B cell (primary cell): ENCODE measurements at regions not wholly inside any gene's neighbourhood (a gene's known extent, or its start where the extent isn't known, plus 50 kb on each side); places are given as distances from the start of the nearest gene placed in this dataset.

Source experiments
- EZH2 ChIP-seq: IDR thresholded peaks from 2 replicates; pipeline ENCODE4 v1.6.1; 2012; ENCODE audit warnings: borderline replicate concordance, low read depth, mild to moderate bottlenecking, moderate library complexity, low read length; ENCODE audit not compliant: insufficient read depth, poor library complexity, severe bottlenecking
- TF ChIP-seq, protein P1 (sequence below): fragments of 200-600 bp; IDR thresholded peaks from one replicate; pipeline ENCODE4 v1.8.0; 2022; ENCODE audit warnings: antibody characterized with exemption, mild to moderate bottlenecking

DNA sequence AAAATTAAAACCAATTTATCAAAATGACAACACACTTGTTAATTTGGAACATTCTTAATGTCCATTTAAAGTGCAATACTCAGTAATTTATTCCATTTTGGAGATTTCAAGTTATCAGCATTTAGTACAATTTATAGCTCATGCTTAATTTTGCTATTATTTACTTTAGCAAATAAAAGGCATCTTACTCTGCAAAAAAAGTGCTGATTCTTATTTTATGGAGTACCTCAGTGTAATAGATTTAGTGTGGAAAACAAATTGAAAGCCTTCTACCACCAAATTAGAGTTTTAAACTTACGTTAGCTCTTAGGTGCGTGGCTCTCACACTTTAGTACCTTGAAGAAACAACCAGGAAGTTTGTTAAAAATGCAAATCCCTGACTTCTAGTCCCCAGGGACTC lies 208.4 kb upstream of the NRIP1 start:
- TF ChIP-seq, protein P1, sequence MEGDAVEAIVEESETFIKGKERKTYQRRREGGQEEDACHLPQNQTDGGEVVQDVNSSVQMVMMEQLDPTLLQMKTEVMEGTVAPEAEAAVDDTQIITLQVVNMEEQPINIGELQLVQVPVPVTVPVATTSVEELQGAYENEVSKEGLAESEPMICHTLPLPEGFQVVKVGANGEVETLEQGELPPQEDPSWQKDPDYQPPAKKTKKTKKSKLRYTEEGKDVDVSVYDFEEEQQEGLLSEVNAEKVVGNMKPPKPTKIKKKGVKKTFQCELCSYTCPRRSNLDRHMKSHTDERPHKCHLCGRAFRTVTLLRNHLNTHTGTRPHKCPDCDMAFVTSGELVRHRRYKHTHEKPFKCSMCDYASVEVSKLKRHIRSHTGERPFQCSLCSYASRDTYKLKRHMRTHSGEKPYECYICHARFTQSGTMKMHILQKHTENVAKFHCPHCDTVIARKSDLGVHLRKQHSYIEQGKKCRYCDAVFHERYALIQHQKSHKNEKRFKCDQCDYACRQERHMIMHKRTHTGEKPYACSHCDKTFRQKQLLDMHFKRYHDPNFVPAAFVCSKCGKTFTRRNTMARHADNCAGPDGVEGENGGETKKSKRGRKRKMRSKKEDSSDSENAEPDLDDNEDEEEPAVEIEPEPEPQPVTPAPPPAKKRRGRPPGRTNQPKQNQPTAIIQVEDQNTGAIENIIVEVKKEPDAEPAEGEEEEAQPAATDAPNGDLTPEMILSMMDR, result no peak
- TF ChIP-seq EZH2, result no peak
